Testis (tissue), 2 donors: ENCODE measurements at regions not wholly inside any gene's neighbourhood (a gene's known extent, or its start where the extent isn't known, plus 50 kb on each side); places are given as distances from the start of the nearest gene placed in this dataset.

Experiments used
- CTCF ChIP-seq, 3 experiments: fragments of 450-650 bp in 2 of 3; fragments of 200-600 bp in 1 of 3; sonication (generic) in 1 of 3; IDR thresholded peaks; one replicate each; pipeline ENCODE4 v1.5.1; 2016 to 2019; ENCODE audit warnings: antibody characterized with exemption in 3 of 3, mild to moderate bottlenecking in 2 of 3, moderate library complexity in 1 of 3
- POLR2A ChIP-seq: fragments of 450-650 bp; IDR thresholded peaks from one replicate; pipeline ENCODE4 v1.6.1; 2017; ENCODE audit warnings: antibody characterized with exemption, mild to moderate bottlenecking, moderate library complexity

- TF ChIP-seq POLR2A (no peak), CTCF (IDR thresholded peaks at IDR 0.05) (no peak)
Observed at GRCh38 chr3:64451283-64452012, 226.2 kb upstream of the PRICKLE2 start.
